NCI-H446 (cell line): ENCODE measurements at regions not wholly inside any gene's neighbourhood (a gene's known extent, or its start where the extent isn't known, plus 50 kb on each side); places are given as distances from the start of the nearest gene placed in this dataset.

Experiments used
- DNase-seq, 2 experiments: peaks; one replicate each; lab custom pipeline; 2025; lab: John Stamatoyannopoulos, UW

- DNase-seq = no peak
Measured at GRCh38 chr21:38196036-38196435, 60.8 kb upstream of the KCNJ15 start.

- DNase-seq = no peak
Measured at GRCh38 chr21:38202811-38203210, 54.0 kb upstream of the KCNJ15 start.

- no peak for DNase-seq
Measured at GRCh38 chr21:38203229-38203628, 53.6 kb upstream of the KCNJ15 start.

GRCh38 chr21:38205940-38206339 lies 50.9 kb upstream of the KCNJ15 start:
- DNase-seq = no peak

- no peak for DNase-seq
Measured at GRCh38 chr21:38206646-38207045, 50.1 kb upstream of the KCNJ15 start.
